HG02623 (cell line): ENCODE measurements at regions not wholly inside any gene's neighbourhood (a gene's known extent, or its start where the extent isn't known, plus 50 kb on each side); places are given as distances from the start of the nearest gene placed in this dataset.

Experiments used
- ATAC-seq: cut with Tn5 transposase; IDR thresholded peaks from one replicate; pipeline ENCODE4 v1.9.1; 2021; ENCODE audit warnings: moderate library complexity; ENCODE audit not compliant: unreplicated experiment

DNA sequence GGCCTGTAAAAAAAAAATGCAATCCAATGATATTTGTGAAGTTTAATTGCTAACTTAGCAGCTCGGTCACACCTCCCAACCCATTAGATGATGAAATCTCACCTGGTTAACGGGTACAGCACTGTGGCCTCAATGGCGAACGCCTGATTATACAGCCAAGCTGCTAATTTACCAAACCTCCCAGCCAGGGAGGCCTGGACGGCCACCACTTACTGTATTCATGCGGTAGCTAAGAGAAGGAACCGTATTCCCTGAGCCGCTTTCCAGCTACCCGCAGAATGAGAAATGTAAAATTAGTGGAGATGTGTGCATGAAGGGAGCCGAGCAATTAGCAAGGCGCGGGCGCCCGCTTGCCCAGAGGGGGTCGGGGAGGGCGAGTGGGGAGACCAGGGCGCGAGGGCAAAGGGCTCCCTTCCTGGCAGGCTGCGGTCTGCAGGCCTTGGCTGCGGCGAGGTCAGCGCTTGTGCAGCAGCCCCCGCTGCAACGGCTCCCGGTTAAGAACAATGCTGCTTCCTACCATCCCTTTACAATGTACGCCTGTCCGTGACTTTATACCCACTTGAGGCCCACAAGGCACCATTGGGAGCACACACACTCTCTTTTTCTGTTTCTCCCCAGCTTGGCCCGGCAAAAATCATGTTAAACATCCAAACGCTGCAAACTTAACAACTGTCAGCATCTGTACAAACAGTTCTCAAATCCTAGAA is 70.4 kb upstream of the TBCA start:
- no peak for ATAC-seq

DNA sequence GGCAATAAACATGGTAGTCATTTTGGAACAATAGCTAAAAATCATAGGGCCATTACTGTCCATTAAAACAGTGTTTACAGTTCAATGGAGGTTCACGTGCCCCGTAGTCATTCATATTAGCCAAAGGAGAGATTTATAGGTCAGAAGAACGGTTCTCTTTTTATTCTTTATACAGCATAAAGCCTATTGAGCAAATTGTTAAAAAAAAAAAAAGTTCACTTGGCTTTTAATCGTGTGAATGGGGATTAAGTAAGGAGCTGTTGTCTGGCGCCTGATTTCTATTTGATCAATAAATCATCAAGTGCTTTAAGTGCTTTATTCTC is 69.1 kb upstream of the TBCA start:
- no peak for ATAC-seq

- ATAC-seq = no peak
Measured at GRCh38 chr5:77844623-77845323, 68.6 kb upstream of the TBCA start.

- no peak for ATAC-seq
Measured at GRCh38 chr5:77844373-77844622, 68.2 kb upstream of the TBCA start.

- ATAC-seq = no peak
Measured at GRCh38 chr5:77843570-77844372, 67.6 kb upstream of the TBCA start.

- no peak for ATAC-seq
Measured at GRCh38 chr5:77842243-77842642, 66.1 kb upstream of the TBCA start.

GRCh38 chr5:77841616-77842015 is 65.5 kb upstream of the TBCA start:
- ATAC-seq = no peak

DNA sequence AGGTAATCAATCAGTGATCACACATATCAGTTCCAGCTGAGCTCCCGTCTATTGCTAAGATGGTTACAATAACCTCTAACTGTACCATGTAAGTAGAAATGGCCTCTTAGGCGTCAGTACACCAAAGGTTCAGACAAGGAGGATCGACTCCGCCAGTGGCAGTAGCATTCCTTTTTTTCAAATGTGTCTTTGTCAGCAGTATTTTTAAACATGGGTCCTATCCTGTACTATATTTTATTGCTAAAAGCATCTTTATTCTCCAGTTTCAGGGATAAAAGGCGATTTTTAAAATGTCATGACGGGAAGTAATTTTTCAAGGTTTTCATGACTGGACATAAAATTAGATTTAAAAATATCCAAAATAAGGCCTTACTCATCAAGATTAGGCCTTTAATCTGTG is 64.8 kb upstream of the TBCA start:
- no peak for ATAC-seq

GRCh38 chr5:77839691-77840090 is 63.6 kb upstream of the TBCA start:
- no peak for ATAC-seq

GRCh38 chr5:77832938-77833337 is 56.8 kb upstream of the TBCA start:
- ATAC-seq = no peak

- no peak for ATAC-seq
Measured at GRCh38 chr5:77832166-77832770, 56.1 kb upstream of the TBCA start.

DNA sequence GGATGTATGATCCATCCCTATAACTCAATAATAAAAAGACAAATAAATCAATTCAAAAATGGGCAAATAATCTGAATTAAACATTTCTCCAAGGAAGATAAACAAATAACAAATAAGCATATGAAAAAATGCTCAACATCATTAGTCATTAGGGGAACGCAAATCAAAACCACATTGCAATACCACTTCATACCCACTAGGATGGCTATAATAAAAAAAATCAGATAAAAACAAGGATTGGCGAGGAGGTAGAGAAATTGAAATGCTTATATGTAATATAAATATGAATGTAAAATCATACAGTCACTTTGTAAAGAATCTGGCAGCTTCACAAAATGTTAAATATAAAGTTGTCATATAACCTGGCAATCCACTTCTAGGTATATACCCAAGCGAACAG is 52.3 kb upstream of the TBCA start:
- ATAC-seq = no peak
